Trophoblast cell (in vitro differentiated cells and primary cell): ENCODE measurements at regions not wholly inside any gene's neighbourhood (a gene's known extent, or its start where the extent isn't known, plus 50 kb on each side); places are given as distances from the start of the nearest gene placed in this dataset.

ENCODE experiments used
- DNase-seq, 2 donors: peaks; one replicate each; pipeline ENCODE4 v3.0.0-alpha.2; 2016
- H2AFZ ChIP-seq: 2 replicates; pipeline ENCODE4 v1.6.1; 2013; ENCODE audit warnings: low read length, moderate library complexity, mild to moderate bottlenecking; ENCODE audit not compliant: insufficient read depth, poor library complexity
- H2AK5ac ChIP-seq: 2 replicates; pipeline ENCODE4 v1.6.1; 2013; ENCODE audit warnings: mild to moderate bottlenecking, low read length
- H2BK120ac ChIP-seq: 2 replicates; pipeline ENCODE4 v1.6.1; 2013; ENCODE audit warnings: low read length, mild to moderate bottlenecking, moderate library complexity; ENCODE audit not compliant: insufficient read depth, poor library complexity
- H2BK12ac ChIP-seq: 2 replicates; pipeline ENCODE4 v1.6.1; 2013; ENCODE audit warnings: mild to moderate bottlenecking, low read length, moderate library complexity
- H2BK5ac ChIP-seq: 2 replicates; pipeline ENCODE4 v1.6.1; 2013; ENCODE audit warnings: low read length, low read depth, moderate library complexity, mild to moderate bottlenecking; ENCODE audit not compliant: poor library complexity
- H3K14ac ChIP-seq: 2 replicates; pipeline ENCODE4 v1.6.1; 2013; ENCODE audit warnings: mild to moderate bottlenecking, low read length
- H3K18ac ChIP-seq: 2 replicates; pipeline ENCODE4 v1.6.1; 2013; ENCODE audit warnings: mild to moderate bottlenecking, low read length
- H3K23ac ChIP-seq: 2 replicates; pipeline ENCODE4 v1.6.1; 2013; ENCODE audit warnings: low read length
- H3K27ac ChIP-seq: 2 replicates; pipeline ENCODE4 v1.5.1; 2013; ENCODE audit warnings: low read depth, mild to moderate bottlenecking, inconsistent platforms, low read length, moderate library complexity
- H3K27me3 ChIP-seq: 2 replicates; pipeline ENCODE4 v1.6.1; 2013; ENCODE audit warnings: inconsistent platforms, mild to moderate bottlenecking, low read length, moderate library complexity; ENCODE audit not compliant: insufficient read depth
- H3K36me3 ChIP-seq, 2 experiments: 1 replicate in 1 of 2; 2 replicates in 1 of 2; pipeline ENCODE4 v1.6.1; 2013; ENCODE audit warnings: low read length in 2 of 2, mild to moderate bottlenecking in 2 of 2, moderate library complexity in 1 of 2; ENCODE audit not compliant: insufficient read depth in 2 of 2, control insufficient read depth in 1 of 2
- H3K4ac ChIP-seq: 2 replicates; pipeline ENCODE4 v1.6.1; 2013; ENCODE audit warnings: low read depth, mild to moderate bottlenecking, low read length, moderate library complexity
- H3K4me1 ChIP-seq, 2 experiments: 1 replicate in 1 of 2; 2 replicates in 1 of 2; pipeline ENCODE4 v1.6.1; 2013; ENCODE audit warnings: low read length in 2 of 2, mild to moderate bottlenecking in 2 of 2, moderate library complexity in 1 of 2; ENCODE audit not compliant: insufficient read depth in 2 of 2, control insufficient read depth in 1 of 2
- H3K4me2 ChIP-seq: 2 replicates; pipeline ENCODE4 v1.6.1; 2013; ENCODE audit warnings: inconsistent platforms, mild to moderate bottlenecking, low read length, moderate library complexity
- H3K4me3 ChIP-seq: 2 replicates; pipeline ENCODE4 v1.5.1; 2013; ENCODE audit warnings: mild to moderate bottlenecking, low read depth, low read length, inconsistent platforms
- H3K79me1 ChIP-seq: one replicate; pipeline ENCODE4 v1.6.1; 2013; ENCODE audit warnings: low read length
- H3K79me2 ChIP-seq: 2 replicates; pipeline ENCODE4 v1.6.1; 2013; ENCODE audit warnings: low read length, mild to moderate bottlenecking; ENCODE audit not compliant: control insufficient read depth, insufficient read depth, poor library complexity
- H3K9ac ChIP-seq: 2 replicates; pipeline ENCODE4 v1.6.1; 2013; ENCODE audit warnings: mild to moderate bottlenecking, low read length
- H3K9me3 ChIP-seq: 2 replicates; pipeline ENCODE4 v1.6.1; 2013; ENCODE audit warnings: low read depth, mild to moderate bottlenecking, control low read depth, inconsistent platforms, low read length; ENCODE audit not compliant: insufficient read depth
- H4K12ac ChIP-seq: 2 replicates; pipeline ENCODE4 v1.6.1; 2013; ENCODE audit warnings: low read depth, mild to moderate bottlenecking, low read length, moderate library complexity
- H4K8ac ChIP-seq: 2 replicates; pipeline ENCODE4 v1.6.1; 2013; ENCODE audit warnings: low read depth, mild to moderate bottlenecking, low read length, moderate library complexity
- H4K91ac ChIP-seq: one replicate; pipeline ENCODE4 v1.6.1; 2013; ENCODE audit warnings: low read depth, mild to moderate bottlenecking, low read length, moderate library complexity
- WGBS: extraction: QIAGEN DNeasy Blood & Tissue Kit; methylation state at CpG from one replicate; pipeline ENCODE4 v1.1.7; 2013; ENCODE audit warnings: missing lambda C conversion rate; ENCODE audit not compliant: insufficient read length, insufficient coverage; ENCODE audit errors: extremely low coverage; 5-methylcytosine and 5-hydroxymethylcytosine counted together

GRCh38 chr1:87969040-87969439 is 640.4 kb downstream of the LMO4 start:
- H2BK120ac ChIP-seq, result no peak overlapping the region
- no peak overlapping the region for H2AK5ac ChIP-seq
- H3K4me2 ChIP-seq, result no peak overlapping the region
- no peaks in the 10 kb centered on the region for H3K79me2 ChIP-seq
- H3K14ac ChIP-seq, result peak overlapping the region; percentile 53
- no peak overlapping the region for H4K12ac ChIP-seq
- peaks cover 3 to 5% of the 10 kb centered on the region in 2 experiments for H3K4me1 ChIP-seq
- no peak overlapping the region for H3K18ac ChIP-seq
- no peak overlapping the region for H3K9ac ChIP-seq
- no CpG with 5 or more reads among the region's 2 CpGs for WGBS
- peak in 1 of 2 donors; percentile 13 for DNase-seq
- no peak overlapping the region for H4K91ac ChIP-seq
- no peak overlapping the region for H3K23ac ChIP-seq
- no peaks in the 10 kb centered on the region for H3K9me3 ChIP-seq
- H3K4ac ChIP-seq, result peak overlapping the region; percentile 75
- H3K27me3 ChIP-seq, result no peaks in the 10 kb centered on the region
- H3K27ac ChIP-seq, result peak overlapping the region; percentile 82
- no peak overlapping the region for H4K8ac ChIP-seq
- peaks cover 10% of the 10 kb centered on the region for H3K79me1 ChIP-seq
- H3K4me3 ChIP-seq, result no peak overlapping the region
- H2AFZ ChIP-seq, result no peak overlapping the region
- H3K36me3 ChIP-seq, result no peaks in the 10 kb centered on the region
- peak overlapping the region; percentile 93 for H2BK5ac ChIP-seq
- no peak overlapping the region for H2BK12ac ChIP-seq

- Histone ChIP-seq H3K36me3 (no peaks in the 10 kb centered on the region), H3K9ac (no peak overlapping the region), H2AFZ (no peak overlapping the region), H3K4me3 (no peak overlapping the region), H4K12ac (no peak overlapping the region), H3K14ac (no peak overlapping the region), H2AK5ac (no peak overlapping the region), H3K9me3 (no peaks in the 10 kb centered on the region), H4K91ac (no peak overlapping the region), H3K79me2 (no peaks in the 10 kb centered on the region), H2BK12ac (no peak overlapping the region), H3K27me3 (no peaks in the 10 kb centered on the region), H3K4ac (no peak overlapping the region), H2BK120ac (no peak overlapping the region), H3K4me2 (no peak overlapping the region), H3K23ac (no peak overlapping the region), H3K79me1 (peaks cover 20% of the 10 kb centered on the region), H4K8ac (no peak overlapping the region), H3K18ac (no peak overlapping the region), H3K4me1 (peaks cover 5 to 10% of the 10 kb centered on the region in 2 experiments), H2BK5ac (no peak overlapping the region), H3K27ac (no peak overlapping the region)
- no CpG with 5 or more reads among the region's 3 CpGs for WGBS
- no peak for DNase-seq
Observed at GRCh38 chr1:87972811-87973210, 644.1 kb downstream of the LMO4 start.

GRCh38 chr1:87973896-87974295 is 645.2 kb downstream of the LMO4 start:
- Histone ChIP-seq H3K79me2 (no peaks in the 10 kb centered on the region), H2BK12ac (peak overlapping the region; percentile 87), H3K23ac (no peak overlapping the region), H3K9me3 (no peaks in the 10 kb centered on the region), H3K18ac (no peak overlapping the region), H3K4me1 (peaks cover 2 to 6% of the 10 kb centered on the region in 2 experiments), H2BK5ac (no peak overlapping the region), H3K27ac (no peak overlapping the region), H3K4me2 (no peak overlapping the region), H4K91ac (peak overlapping the region; percentile 47), H3K4ac (no peak overlapping the region), H3K36me3 (no peaks in the 10 kb centered on the region), H4K8ac (no peak overlapping the region), H2AK5ac (peak overlapping the region; percentile 69), H2BK120ac (peak overlapping the region; percentile 51), H4K12ac (no peak overlapping the region), H3K4me3 (no peak overlapping the region), H3K14ac (no peak overlapping the region), H3K27me3 (no peaks in the 10 kb centered on the region), H3K9ac (no peak overlapping the region), H3K79me1 (peaks cover 19% of the 10 kb centered on the region), H2AFZ (no peak overlapping the region)
- WGBS, result no CpG with 5 or more reads among the region's 3 CpGs
- no peak for DNase-seq

- H2AFZ ChIP-seq, result no peak overlapping the region
- no peak for DNase-seq
- no peak overlapping the region for H3K4me2 ChIP-seq
- H3K4me3 ChIP-seq, result no peak overlapping the region
- H3K23ac ChIP-seq, result no peak overlapping the region
- H3K14ac ChIP-seq, result no peak overlapping the region
- H3K18ac ChIP-seq, result no peak overlapping the region
- H3K36me3 ChIP-seq, result no peaks in the 10 kb centered on the region
- no peak overlapping the region for H4K12ac ChIP-seq
- no peak overlapping the region for H4K91ac ChIP-seq
- no peak overlapping the region for H2BK5ac ChIP-seq
- no peak overlapping the region for H2AK5ac ChIP-seq
- H3K79me1 ChIP-seq, result peaks cover 28% of the 10 kb centered on the region
- H2BK120ac ChIP-seq, result no peak overlapping the region
- H3K4ac ChIP-seq, result no peak overlapping the region
- H3K27ac ChIP-seq, result no peak overlapping the region
- no peaks in the 10 kb centered on the region for H3K27me3 ChIP-seq
- H3K4me1 ChIP-seq, result peaks cover 2 to 10% of the 10 kb centered on the region in 2 experiments
- H4K8ac ChIP-seq, result no peak overlapping the region
- H2BK12ac ChIP-seq, result no peak overlapping the region
- no peaks in the 10 kb centered on the region for H3K79me2 ChIP-seq
- H3K9me3 ChIP-seq, result no peaks in the 10 kb centered on the region
- no peak overlapping the region for H3K9ac ChIP-seq
Observed at GRCh38 chr1:87976316-87976715, 647.6 kb downstream of the LMO4 start.
